Smooth muscle cell (in vitro differentiated cells): ENCODE measurements at regions not wholly inside any gene's neighbourhood (a gene's known extent, or its start where the extent isn't known, plus 50 kb on each side); places are given as distances from the start of the nearest gene placed in this dataset.

ENCODE experiments used
- DNase-seq: peaks from one replicate; lab custom pipeline; 2025; ENCODE audit not compliant: unreplicated experiment; lab: John Stamatoyannopoulos, UW
- H2AFZ ChIP-seq: fragments of 200-600 bp; sonication (generic); 2 replicates; pipeline ENCODE4 v1.6.0; 2016; ENCODE audit warnings: antibody characterized with exemption, low read depth, mild to moderate bottlenecking
- H3F3A ChIP-seq: fragments of 200-600 bp; sonication (generic); 2 replicates; pipeline ENCODE4 v1.6.0; 2017; ENCODE audit warnings: antibody characterized with exemption, low read depth
- H3K27ac ChIP-seq: fragments of 200-600 bp; sonication (generic); 2 replicates; pipeline ENCODE4 v1.5.1; 2016; ENCODE audit warnings: low read depth, mild to moderate bottlenecking
- H3K27me3 ChIP-seq: fragments of 200-600 bp; sonication (generic); 2 replicates; pipeline ENCODE4 v1.6.1; 2016; ENCODE audit warnings: low read depth, mild to moderate bottlenecking
- H3K36me3 ChIP-seq: fragments of 200-600 bp; sonication (generic); 2 replicates; pipeline ENCODE4 v1.5.1; 2016; ENCODE audit warnings: low read depth
- H3K4me1 ChIP-seq: fragments of 200-600 bp; sonication (generic); 2 replicates; pipeline ENCODE4 v1.5.1; 2016; ENCODE audit warnings: low read depth
- H3K4me2 ChIP-seq: fragments of 200-600 bp; sonication (generic); 2 replicates; pipeline ENCODE4 v1.6.0; 2016; ENCODE audit warnings: mild to moderate bottlenecking
- H3K4me3 ChIP-seq: fragments of 200-600 bp; sonication (generic); 2 replicates; pipeline ENCODE4 v1.5.1; 2016; ENCODE audit warnings: mild to moderate bottlenecking
- H3K79me2 ChIP-seq: fragments of 200-600 bp; sonication (generic); 2 replicates; pipeline ENCODE4 v1.6.0; 2016; ENCODE audit warnings: low read depth, mild to moderate bottlenecking
- H3K9ac ChIP-seq: fragments of 200-600 bp; sonication (generic); 2 replicates; pipeline ENCODE4 v1.6.0; 2016; ENCODE audit warnings: low read depth
- H3K9me3 ChIP-seq: fragments of 200-600 bp; sonication (generic); replicated peaks from 2 replicates; pipeline ENCODE4 v1.5.1; 2016; ENCODE audit warnings: low read depth
- H4K20me1 ChIP-seq: fragments of 200-600 bp; sonication (generic); 2 replicates; pipeline ENCODE4 v1.6.0; 2016; ENCODE audit warnings: low read depth
- WGBS: methylation state at CpG from one replicate; pipeline ENCODE4 v1.1.7; 2016; ENCODE audit warnings: low lambda C conversion rate; 5-methylcytosine and 5-hydroxymethylcytosine counted together
- TF ChIP-seq, protein P1 (sequence below): fragments of 200-600 bp; sonication (generic); IDR thresholded peaks from 2 replicates; pipeline ENCODE4 v1.5.1; 2017; ENCODE audit warnings: borderline replicate concordance, mild to moderate bottlenecking, antibody characterized with exemption; ENCODE audit not compliant: insufficient read depth, poor library complexity, severe bottlenecking

GRCh38 chr2:204355688-204356087 lies 189.6 kb upstream of the PARD3B start:
- WGBS = 96% methylated on average over 1 of the region's 1 CpG
- TF ChIP-seq, protein P1, sequence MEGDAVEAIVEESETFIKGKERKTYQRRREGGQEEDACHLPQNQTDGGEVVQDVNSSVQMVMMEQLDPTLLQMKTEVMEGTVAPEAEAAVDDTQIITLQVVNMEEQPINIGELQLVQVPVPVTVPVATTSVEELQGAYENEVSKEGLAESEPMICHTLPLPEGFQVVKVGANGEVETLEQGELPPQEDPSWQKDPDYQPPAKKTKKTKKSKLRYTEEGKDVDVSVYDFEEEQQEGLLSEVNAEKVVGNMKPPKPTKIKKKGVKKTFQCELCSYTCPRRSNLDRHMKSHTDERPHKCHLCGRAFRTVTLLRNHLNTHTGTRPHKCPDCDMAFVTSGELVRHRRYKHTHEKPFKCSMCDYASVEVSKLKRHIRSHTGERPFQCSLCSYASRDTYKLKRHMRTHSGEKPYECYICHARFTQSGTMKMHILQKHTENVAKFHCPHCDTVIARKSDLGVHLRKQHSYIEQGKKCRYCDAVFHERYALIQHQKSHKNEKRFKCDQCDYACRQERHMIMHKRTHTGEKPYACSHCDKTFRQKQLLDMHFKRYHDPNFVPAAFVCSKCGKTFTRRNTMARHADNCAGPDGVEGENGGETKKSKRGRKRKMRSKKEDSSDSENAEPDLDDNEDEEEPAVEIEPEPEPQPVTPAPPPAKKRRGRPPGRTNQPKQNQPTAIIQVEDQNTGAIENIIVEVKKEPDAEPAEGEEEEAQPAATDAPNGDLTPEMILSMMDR = no peak
- H3K4me1 ChIP-seq = no peaks in the 10 kb centered on the region
- no peaks in the 10 kb centered on the region for H3K9me3 ChIP-seq
- no peak overlapping the region for H2AFZ ChIP-seq
- no peaks in the 10 kb centered on the region for H3K79me2 ChIP-seq
- H3F3A ChIP-seq = no peaks in the 10 kb centered on the region
- H3K4me3 ChIP-seq = no peak overlapping the region
- no peak for DNase-seq
- no peak overlapping the region for H3K4me2 ChIP-seq
- H4K20me1 ChIP-seq = no peaks in the 10 kb centered on the region
- no peaks in the 10 kb centered on the region for H3K36me3 ChIP-seq
- H3K9ac ChIP-seq = no peak overlapping the region
- no peaks in the 10 kb centered on the region for H3K27me3 ChIP-seq
- no peak overlapping the region for H3K27ac ChIP-seq

GRCh38 chr2:204356151-204356641 lies 189.1 kb upstream of the PARD3B start:
- WGBS = 75% methylated on average over 4 of the region's 4 CpGs
- no peak overlapping the region for H3K4me3 ChIP-seq
- no peak overlapping the region for H3K27ac ChIP-seq
- H3F3A ChIP-seq = no peaks in the 10 kb centered on the region
- DNase-seq = no peak
- H3K36me3 ChIP-seq = no peaks in the 10 kb centered on the region
- no peak overlapping the region for H2AFZ ChIP-seq
- no peaks in the 10 kb centered on the region for H3K79me2 ChIP-seq
- no peaks in the 10 kb centered on the region for H3K4me1 ChIP-seq
- TF ChIP-seq, protein P1 = no peak
- H3K4me2 ChIP-seq = no peak overlapping the region
- no peak overlapping the region for H3K9ac ChIP-seq
- no peaks in the 10 kb centered on the region for H3K9me3 ChIP-seq
- no peaks in the 10 kb centered on the region for H4K20me1 ChIP-seq
- no peaks in the 10 kb centered on the region for H3K27me3 ChIP-seq

DNA sequence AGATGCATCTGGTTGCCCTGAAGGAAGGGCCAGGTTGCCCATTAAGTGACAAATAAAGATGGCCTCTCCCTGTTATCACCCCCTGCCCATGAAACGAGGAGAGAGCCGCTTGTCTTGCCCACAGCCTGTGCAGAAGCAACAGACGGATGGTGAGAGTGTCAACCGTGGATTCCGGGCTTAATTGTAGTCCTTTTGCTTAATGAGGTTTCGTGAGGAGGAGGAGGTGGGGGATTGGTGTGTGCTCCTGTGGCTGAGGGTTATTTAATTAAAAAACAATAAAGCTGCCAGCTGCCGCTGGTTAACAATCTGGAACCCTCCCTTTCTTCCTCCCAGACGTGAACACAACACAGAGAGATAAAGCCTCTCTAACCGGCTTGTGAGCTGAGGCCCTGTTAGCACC lies 188.0 kb upstream of the PARD3B start:
- Histone ChIP-seq H4K20me1 (no peaks in the 10 kb centered on the region), H2AFZ (no peak overlapping the region), H3K9ac (no peak overlapping the region), H3K36me3 (no peaks in the 10 kb centered on the region), H3K4me2 (no peak overlapping the region), H3K4me1 (no peaks in the 10 kb centered on the region), H3K4me3 (no peak overlapping the region), H3K9me3 (no peaks in the 10 kb centered on the region), H3K27me3 (no peaks in the 10 kb centered on the region), H3K27ac (no peak overlapping the region), H3K79me2 (no peaks in the 10 kb centered on the region), H3F3A (no peaks in the 10 kb centered on the region)
- DNase-seq = no peak
- 74% methylated on average over 9 of the region's 9 CpGs for WGBS
- TF ChIP-seq, protein P1 = no peak

GRCh38 chr2:204359076-204359475 lies 186.2 kb upstream of the PARD3B start:
- Histone ChIP-seq H3K9me3 (no peaks in the 10 kb centered on the region), H4K20me1 (no peaks in the 10 kb centered on the region), H3F3A (no peaks in the 10 kb centered on the region), H3K79me2 (no peaks in the 10 kb centered on the region), H3K36me3 (no peaks in the 10 kb centered on the region), H3K4me1 (no peaks in the 10 kb centered on the region), H3K27ac (no peak overlapping the region), H3K4me3 (no peak overlapping the region), H3K9ac (no peak overlapping the region), H3K27me3 (no peaks in the 10 kb centered on the region), H3K4me2 (no peak overlapping the region), H2AFZ (no peak overlapping the region)
- no peak for DNase-seq
- 100% methylated on average over 1 of the region's 1 CpG for WGBS
- TF ChIP-seq, protein P1 = no peak
